ENCODE measurements at regions not wholly inside any gene's neighbourhood (a gene's known extent, or its start where the extent isn't known, plus 50 kb on each side); places are given as distances from the start of the nearest gene placed in this dataset.

- no peak for TF ChIP-seq MYC (IDR thresholded peaks at IDR 0.05; ENCODE audit: low read depth, low read length)
- TF ChIP-seq, protein P1, sequence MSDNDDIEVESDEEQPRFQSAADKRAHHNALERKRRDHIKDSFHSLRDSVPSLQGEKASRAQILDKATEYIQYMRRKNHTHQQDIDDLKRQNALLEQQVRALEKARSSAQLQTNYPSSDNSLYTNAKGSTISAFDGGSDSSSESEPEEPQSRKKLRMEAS (IDR thresholded peaks at IDR 0.05; ENCODE audit: low read depth, low read length), result no peak
- TF ChIP-seq POLR2A (IDR thresholded peaks at IDR 0.05; ENCODE audit: extremely low read depth, insufficient read length), result no peak
- TF ChIP-seq, protein P2, sequence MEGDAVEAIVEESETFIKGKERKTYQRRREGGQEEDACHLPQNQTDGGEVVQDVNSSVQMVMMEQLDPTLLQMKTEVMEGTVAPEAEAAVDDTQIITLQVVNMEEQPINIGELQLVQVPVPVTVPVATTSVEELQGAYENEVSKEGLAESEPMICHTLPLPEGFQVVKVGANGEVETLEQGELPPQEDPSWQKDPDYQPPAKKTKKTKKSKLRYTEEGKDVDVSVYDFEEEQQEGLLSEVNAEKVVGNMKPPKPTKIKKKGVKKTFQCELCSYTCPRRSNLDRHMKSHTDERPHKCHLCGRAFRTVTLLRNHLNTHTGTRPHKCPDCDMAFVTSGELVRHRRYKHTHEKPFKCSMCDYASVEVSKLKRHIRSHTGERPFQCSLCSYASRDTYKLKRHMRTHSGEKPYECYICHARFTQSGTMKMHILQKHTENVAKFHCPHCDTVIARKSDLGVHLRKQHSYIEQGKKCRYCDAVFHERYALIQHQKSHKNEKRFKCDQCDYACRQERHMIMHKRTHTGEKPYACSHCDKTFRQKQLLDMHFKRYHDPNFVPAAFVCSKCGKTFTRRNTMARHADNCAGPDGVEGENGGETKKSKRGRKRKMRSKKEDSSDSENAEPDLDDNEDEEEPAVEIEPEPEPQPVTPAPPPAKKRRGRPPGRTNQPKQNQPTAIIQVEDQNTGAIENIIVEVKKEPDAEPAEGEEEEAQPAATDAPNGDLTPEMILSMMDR (IDR thresholded peaks at IDR 0.05; ENCODE audit: low read depth, low read length), result no peak
- no peak for DNase-seq (ENCODE audit: low read depth)
- H3K4me3 ChIP-seq (ENCODE audit: low read depth, low read length), result no peak overlapping the region
Measured at GRCh38 chr4:36492590-36492989, 211.2 kb downstream of the DTHD1 start.

DNA sequence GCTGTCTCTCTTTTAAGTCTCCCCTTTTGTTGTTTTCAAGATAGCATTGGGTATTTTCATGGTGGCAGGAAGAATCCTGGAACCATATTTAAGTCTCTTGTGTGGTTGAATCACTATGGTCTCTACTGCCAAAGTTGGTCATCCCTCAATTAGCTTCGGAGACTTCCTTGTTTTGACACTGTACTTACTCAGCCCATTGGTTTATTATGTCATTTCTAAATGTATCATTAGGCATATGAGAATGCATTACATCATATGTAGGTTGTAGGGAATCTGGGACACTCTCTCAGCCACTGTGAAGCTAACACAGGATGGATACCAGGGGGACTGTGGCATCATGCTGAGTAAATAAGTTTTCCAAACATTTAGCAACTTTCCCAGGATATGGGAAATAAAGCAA, 211.8 kb downstream of the DTHD1 start:
- no peak for DNase-seq (ENCODE audit: low read depth)
- TF ChIP-seq POLR2A (IDR thresholded peaks at IDR 0.05; ENCODE audit: extremely low read depth, insufficient read length) (no peak), MYC (IDR thresholded peaks at IDR 0.05; ENCODE audit: low read depth, low read length) (no peak)
- TF ChIP-seq, protein P2 (IDR thresholded peaks at IDR 0.05; ENCODE audit: low read depth, low read length), result no peak
- TF ChIP-seq, protein P1 (IDR thresholded peaks at IDR 0.05; ENCODE audit: low read depth, low read length), result no peak
- no peak overlapping the region for H3K4me3 ChIP-seq (ENCODE audit: low read depth, low read length)

DNA sequence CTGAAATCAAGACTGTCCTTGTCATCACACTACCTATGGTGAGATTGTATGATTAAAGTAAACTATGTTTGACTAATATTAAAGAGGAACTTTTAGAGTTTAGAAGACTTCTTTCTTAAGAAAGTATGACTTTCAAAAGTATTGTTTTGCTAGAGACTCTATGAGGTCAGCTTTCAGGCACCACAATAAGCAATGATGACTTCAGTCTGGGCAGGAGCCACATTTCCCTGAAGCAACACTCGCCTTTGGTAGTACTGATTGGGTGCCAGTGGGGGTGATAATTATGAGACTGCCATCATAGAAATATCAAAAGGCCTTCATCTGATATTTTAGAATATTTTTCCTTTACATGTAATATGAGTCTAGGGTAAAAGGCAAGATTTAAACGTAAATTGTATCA, 212.6 kb downstream of the DTHD1 start:
- no peak for TF ChIP-seq MYC (IDR thresholded peaks at IDR 0.05; ENCODE audit: low read depth, low read length)
- TF ChIP-seq POLR2A (IDR thresholded peaks at IDR 0.05; ENCODE audit: extremely low read depth, insufficient read length), result no peak
- TF ChIP-seq, protein P1 (IDR thresholded peaks at IDR 0.05; ENCODE audit: low read depth, low read length), result no peak
- TF ChIP-seq, protein P2 (IDR thresholded peaks at IDR 0.05; ENCODE audit: low read depth, low read length), result no peak
- no peak overlapping the region for H3K4me3 ChIP-seq (ENCODE audit: low read depth, low read length)
- DNase-seq (ENCODE audit: low read depth), result no peak

- H3K4me3 ChIP-seq (ENCODE audit: low read depth, low read length), result no peak overlapping the region
- DNase-seq (ENCODE audit: low read depth), result no peak
- TF ChIP-seq POLR2A (IDR thresholded peaks at IDR 0.05; ENCODE audit: extremely low read depth, insufficient read length) (no peak), MYC (IDR thresholded peaks at IDR 0.05; ENCODE audit: low read depth, low read length) (no peak)
- TF ChIP-seq, protein P1 (IDR thresholded peaks at IDR 0.05; ENCODE audit: low read depth, low read length), result no peak
- TF ChIP-seq, protein P2 (IDR thresholded peaks at IDR 0.05; ENCODE audit: low read depth, low read length), result no peak
Measured at GRCh38 chr4:36494747-36495146, 213.3 kb downstream of the DTHD1 start.

- DNase-seq (ENCODE audit: low read depth), result no peak
- TF ChIP-seq, protein P2 (IDR thresholded peaks at IDR 0.05; ENCODE audit: low read depth, low read length), result no peak
- TF ChIP-seq POLR2A (IDR thresholded peaks at IDR 0.05; ENCODE audit: extremely low read depth, insufficient read length) (no peak), MYC (IDR thresholded peaks at IDR 0.05; ENCODE audit: low read depth, low read length) (no peak)
- TF ChIP-seq, protein P1 (IDR thresholded peaks at IDR 0.05; ENCODE audit: low read depth, low read length), result no peak
Measured at GRCh38 chr4:36502350-36502749, 220.9 kb downstream of the DTHD1 start.

GRCh38 chr4:36508394-36508793, 227.0 kb downstream of the DTHD1 start:
- H3K4me3 ChIP-seq (ENCODE audit: low read depth, low read length), result no peak overlapping the region
- DNase-seq (ENCODE audit: low read depth), result peak; percentile 67
- no peak for TF ChIP-seq POLR2A (IDR thresholded peaks at IDR 0.05; ENCODE audit: extremely low read depth, insufficient read length)
- TF ChIP-seq, protein P2 (IDR thresholded peaks at IDR 0.05; ENCODE audit: low read depth, low read length), result no peak
- TF ChIP-seq MYC (IDR thresholded peaks at IDR 0.05; ENCODE audit: low read depth, low read length), result no peak
- TF ChIP-seq, protein P1 (IDR thresholded peaks at IDR 0.05; ENCODE audit: low read depth, low read length), result no peak

More at GRCh38 chr4:36502350-36502749, 220.9 kb downstream of the DTHD1 start:
- H3K4me3 ChIP-seq (ENCODE audit: low read depth, low read length), result no peak overlapping the region

Measured in NB4 (cell line).